Smooth muscle cell (in vitro differentiated cells): ENCODE measurements at regions not wholly inside any gene's neighbourhood (a gene's known extent, or its start where the extent isn't known, plus 50 kb on each side); places are given as distances from the start of the nearest gene placed in this dataset.

Experiments
- DNase-seq: peaks from one replicate; lab custom pipeline; 2025; ENCODE audit not compliant: unreplicated experiment; lab: John Stamatoyannopoulos, UW
- H2AFZ ChIP-seq: fragments of 200-600 bp; sonication (generic); 2 replicates; pipeline ENCODE4 v1.6.0; 2016; ENCODE audit warnings: antibody characterized with exemption, low read depth, mild to moderate bottlenecking
- H3F3A ChIP-seq: fragments of 200-600 bp; sonication (generic); 2 replicates; pipeline ENCODE4 v1.6.0; 2017; ENCODE audit warnings: antibody characterized with exemption, low read depth
- H3K27ac ChIP-seq: fragments of 200-600 bp; sonication (generic); 2 replicates; pipeline ENCODE4 v1.5.1; 2016; ENCODE audit warnings: low read depth, mild to moderate bottlenecking
- H3K27me3 ChIP-seq: fragments of 200-600 bp; sonication (generic); 2 replicates; pipeline ENCODE4 v1.6.1; 2016; ENCODE audit warnings: low read depth, mild to moderate bottlenecking
- H3K36me3 ChIP-seq: fragments of 200-600 bp; sonication (generic); 2 replicates; pipeline ENCODE4 v1.5.1; 2016; ENCODE audit warnings: low read depth
- H3K4me1 ChIP-seq: fragments of 200-600 bp; sonication (generic); 2 replicates; pipeline ENCODE4 v1.5.1; 2016; ENCODE audit warnings: low read depth
- H3K4me2 ChIP-seq: fragments of 200-600 bp; sonication (generic); 2 replicates; pipeline ENCODE4 v1.6.0; 2016; ENCODE audit warnings: mild to moderate bottlenecking
- H3K4me3 ChIP-seq: fragments of 200-600 bp; sonication (generic); 2 replicates; pipeline ENCODE4 v1.5.1; 2016; ENCODE audit warnings: mild to moderate bottlenecking
- H3K79me2 ChIP-seq: fragments of 200-600 bp; sonication (generic); 2 replicates; pipeline ENCODE4 v1.6.0; 2016; ENCODE audit warnings: low read depth, mild to moderate bottlenecking
- H3K9ac ChIP-seq: fragments of 200-600 bp; sonication (generic); 2 replicates; pipeline ENCODE4 v1.6.0; 2016; ENCODE audit warnings: low read depth
- H3K9me3 ChIP-seq: fragments of 200-600 bp; sonication (generic); replicated peaks from 2 replicates; pipeline ENCODE4 v1.5.1; 2016; ENCODE audit warnings: low read depth
- H4K20me1 ChIP-seq: fragments of 200-600 bp; sonication (generic); 2 replicates; pipeline ENCODE4 v1.6.0; 2016; ENCODE audit warnings: low read depth
- WGBS: methylation state at CpG from one replicate; pipeline ENCODE4 v1.1.7; 2016; ENCODE audit warnings: low lambda C conversion rate; 5-methylcytosine and 5-hydroxymethylcytosine counted together
- TF ChIP-seq, protein P1 (sequence below): fragments of 200-600 bp; sonication (generic); IDR thresholded peaks from 2 replicates; pipeline ENCODE4 v1.5.1; 2017; ENCODE audit warnings: borderline replicate concordance, mild to moderate bottlenecking, antibody characterized with exemption; ENCODE audit not compliant: insufficient read depth, poor library complexity, severe bottlenecking

DNA sequence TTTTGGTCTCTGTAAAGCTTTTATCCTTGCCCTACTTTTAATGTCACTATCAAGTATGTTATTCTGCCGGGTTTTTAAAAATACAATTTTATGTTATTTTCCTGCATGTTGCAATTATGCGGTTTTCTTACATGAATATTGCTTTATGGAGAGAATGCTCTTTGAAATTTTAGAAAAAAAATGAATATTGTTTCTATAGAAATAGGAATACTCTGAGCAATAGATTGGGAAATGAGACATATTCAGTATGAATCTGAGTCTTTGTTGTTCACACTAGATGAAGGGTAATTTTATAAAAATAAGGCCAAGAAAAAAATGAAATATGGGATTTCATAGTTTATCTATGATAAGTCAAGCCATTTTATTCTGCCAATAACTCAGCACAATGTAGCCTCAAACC, 142.2 kb upstream of the DTNA start:
- WGBS: 95% methylated on average over 2 of the region's 2 CpGs
- Histone ChIP-seq H3K79me2 (no peaks in the 10 kb centered on the region), H4K20me1 (no peaks in the 10 kb centered on the region), H3K4me3 (no peak overlapping the region), H3K9ac (no peak overlapping the region), H3K9me3 (no peaks in the 10 kb centered on the region), H3K4me2 (no peak overlapping the region), H3F3A (no peaks in the 10 kb centered on the region), H3K36me3 (no peaks in the 10 kb centered on the region), H2AFZ (no peak overlapping the region), H3K4me1 (no peaks in the 10 kb centered on the region), H3K27me3 (no peaks in the 10 kb centered on the region), H3K27ac (no peak overlapping the region)
- no peak for DNase-seq
- TF ChIP-seq, protein P1, sequence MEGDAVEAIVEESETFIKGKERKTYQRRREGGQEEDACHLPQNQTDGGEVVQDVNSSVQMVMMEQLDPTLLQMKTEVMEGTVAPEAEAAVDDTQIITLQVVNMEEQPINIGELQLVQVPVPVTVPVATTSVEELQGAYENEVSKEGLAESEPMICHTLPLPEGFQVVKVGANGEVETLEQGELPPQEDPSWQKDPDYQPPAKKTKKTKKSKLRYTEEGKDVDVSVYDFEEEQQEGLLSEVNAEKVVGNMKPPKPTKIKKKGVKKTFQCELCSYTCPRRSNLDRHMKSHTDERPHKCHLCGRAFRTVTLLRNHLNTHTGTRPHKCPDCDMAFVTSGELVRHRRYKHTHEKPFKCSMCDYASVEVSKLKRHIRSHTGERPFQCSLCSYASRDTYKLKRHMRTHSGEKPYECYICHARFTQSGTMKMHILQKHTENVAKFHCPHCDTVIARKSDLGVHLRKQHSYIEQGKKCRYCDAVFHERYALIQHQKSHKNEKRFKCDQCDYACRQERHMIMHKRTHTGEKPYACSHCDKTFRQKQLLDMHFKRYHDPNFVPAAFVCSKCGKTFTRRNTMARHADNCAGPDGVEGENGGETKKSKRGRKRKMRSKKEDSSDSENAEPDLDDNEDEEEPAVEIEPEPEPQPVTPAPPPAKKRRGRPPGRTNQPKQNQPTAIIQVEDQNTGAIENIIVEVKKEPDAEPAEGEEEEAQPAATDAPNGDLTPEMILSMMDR: no peak

DNA sequence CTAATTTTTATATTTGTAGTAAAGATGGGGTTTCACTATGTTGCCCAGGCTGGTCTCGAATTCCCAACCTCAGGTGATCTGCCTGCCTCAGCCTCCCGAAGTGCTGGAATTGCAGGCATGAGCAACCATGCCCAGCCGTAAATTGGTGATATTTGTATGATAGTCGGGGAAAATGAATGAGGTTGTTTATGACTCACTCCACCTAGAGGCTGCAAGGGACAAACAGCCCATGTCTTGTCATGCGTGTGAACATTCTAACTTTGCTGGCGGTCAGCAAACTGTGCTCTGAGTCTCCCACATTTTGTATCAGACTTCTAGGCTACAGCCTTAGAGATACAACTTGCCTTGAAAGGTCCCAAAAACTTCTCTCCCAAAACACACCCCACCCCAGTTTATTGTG, 133.5 kb upstream of the DTNA start:
- Histone ChIP-seq H2AFZ (no peak overlapping the region), H3K4me3 (no peak overlapping the region), H4K20me1 (no peaks in the 10 kb centered on the region), H3K4me2 (no peak overlapping the region), H3K36me3 (no peaks in the 10 kb centered on the region), H3K27me3 (no peaks in the 10 kb centered on the region), H3K4me1 (no peaks in the 10 kb centered on the region), H3K27ac (no peak overlapping the region), H3K79me2 (no peaks in the 10 kb centered on the region), H3F3A (no peaks in the 10 kb centered on the region), H3K9me3 (no peaks in the 10 kb centered on the region), H3K9ac (no peak overlapping the region)
- TF ChIP-seq, protein P1: no peak
- 89% methylated on average over 6 of the region's 6 CpGs for WGBS
- DNase-seq: no peak

DNA sequence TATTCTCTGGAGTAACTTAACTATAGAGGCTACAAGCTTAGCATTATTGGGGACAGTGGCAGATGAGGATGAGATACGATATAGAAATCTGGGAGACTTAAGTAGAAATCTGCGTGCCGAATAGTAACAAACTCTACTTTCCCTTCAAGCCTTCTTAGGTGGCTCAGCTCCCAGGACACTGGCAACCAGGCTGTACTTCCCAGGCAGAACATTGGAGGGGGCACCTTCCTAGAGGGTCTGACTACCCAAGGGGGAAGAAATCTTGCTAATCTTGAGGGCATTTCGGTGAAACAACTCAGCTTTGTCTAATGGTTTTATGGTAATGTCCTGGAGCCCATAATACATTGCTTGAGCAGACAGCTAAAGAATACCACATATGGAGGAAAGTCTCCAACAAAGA, 126.2 kb upstream of the DTNA start:
- TF ChIP-seq, protein P1: no peak
- H4K20me1 ChIP-seq: no peaks in the 10 kb centered on the region
- no peaks in the 10 kb centered on the region for H3K9me3 ChIP-seq
- WGBS: 82% methylated on average over 4 of the region's 4 CpGs
- no peaks in the 10 kb centered on the region for H3F3A ChIP-seq
- H3K36me3 ChIP-seq: no peaks in the 10 kb centered on the region
- no peak for DNase-seq
- H3K9ac ChIP-seq: no peak overlapping the region
- H3K27me3 ChIP-seq: no peaks in the 10 kb centered on the region
- no peak overlapping the region for H3K4me3 ChIP-seq
- no peak overlapping the region for H2AFZ ChIP-seq
- no peak overlapping the region for H3K27ac ChIP-seq
- H3K4me2 ChIP-seq: no peak overlapping the region
- no peaks in the 10 kb centered on the region for H3K4me1 ChIP-seq
- no peaks in the 10 kb centered on the region for H3K79me2 ChIP-seq

DNA sequence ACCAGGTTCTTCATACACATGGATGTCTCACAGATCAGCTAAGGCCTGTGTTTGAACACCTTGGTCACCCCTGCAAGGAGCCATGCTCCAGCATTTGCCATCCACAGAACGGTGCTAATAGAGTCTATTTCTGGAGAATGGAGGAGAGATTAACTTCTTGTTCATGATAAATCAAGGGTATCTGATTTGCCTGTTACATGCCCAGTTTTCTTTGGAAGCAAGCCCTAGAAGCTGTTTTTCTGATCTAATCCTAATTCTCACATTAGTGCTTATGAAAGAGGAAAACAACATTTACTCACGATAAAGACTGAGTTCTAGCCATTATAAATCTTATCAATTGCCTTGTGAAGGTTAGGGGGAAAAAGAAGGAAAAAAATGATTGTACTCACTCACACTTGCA, 119.6 kb upstream of the DTNA start:
- no peak overlapping the region for H3K4me3 ChIP-seq
- peaks cover 3% of the 10 kb centered on the region for H3F3A ChIP-seq
- H3K27ac ChIP-seq: no peak overlapping the region
- no peak overlapping the region for H3K4me2 ChIP-seq
- no peak overlapping the region for H2AFZ ChIP-seq
- no peak for DNase-seq
- H3K9me3 ChIP-seq: no peaks in the 10 kb centered on the region
- H4K20me1 ChIP-seq: no peaks in the 10 kb centered on the region
- TF ChIP-seq, protein P1: no peak
- no peaks in the 10 kb centered on the region for H3K79me2 ChIP-seq
- peaks cover 3% of the 10 kb centered on the region for H3K4me1 ChIP-seq
- 83% methylated on average over 2 of the region's 2 CpGs for WGBS
- no peak overlapping the region for H3K9ac ChIP-seq
- no peaks in the 10 kb centered on the region for H3K36me3 ChIP-seq
- H3K27me3 ChIP-seq: no peaks in the 10 kb centered on the region
